MCF 10A (cell line): ENCODE measurements at regions not wholly inside any gene's neighbourhood (a gene's known extent, or its start where the extent isn't known, plus 50 kb on each side); places are given as distances from the start of the nearest gene placed in this dataset.

Experiments
- BruUV-seq: library from RNA; stranded (reverse); fragments of 400-500 nt; replicated peaks from 2 replicates; lab custom pipeline; 2021; lab: Mats Ljungman, UMichigan
- CTCF ChIA-PET: fragments of 300-600 bp; sonication (Branson Sonifier 250); formaldehyde crosslinking; extraction: SDS; loops from one replicate; lab custom pipeline; 2021; ENCODE audit warnings: antibody characterized with exemption, inconsistent platforms; lab: Yijun Ruan, JAX
- POLR2A ChIA-PET: fragments of 300-600, 350-650 bp; sonication (Branson Sonifier 250); formaldehyde crosslinking; extraction: SDS; loops from one replicate; lab custom pipeline; 2020; ENCODE audit warnings: antibody characterized with exemption, inconsistent platforms; lab: Yijun Ruan, JAX
- DNase-seq: peaks from one replicate; pipeline ENCODE4 v3.0.0-alpha.2; 2018; ENCODE audit not compliant: unreplicated experiment
- H3K27ac Mint-ChIP-seq: one replicate; pipeline ENCODE4 v1.8.0; 2022; ENCODE audit warnings: mild to moderate bottlenecking, low read depth, mixed read lengths; ENCODE audit not compliant: unreplicated experiment
- H3K27me3 Mint-ChIP-seq: one replicate; pipeline ENCODE4 v1.8.0; 2022; ENCODE audit warnings: mixed read lengths; ENCODE audit not compliant: insufficient read depth, unreplicated experiment
- H3K36me3 Mint-ChIP-seq: one replicate; pipeline ENCODE4 v1.8.0; 2022; ENCODE audit warnings: mild to moderate bottlenecking, moderate library complexity, mixed read lengths; ENCODE audit not compliant: insufficient read depth, unreplicated experiment
- H3K4me1 Mint-ChIP-seq: one replicate; pipeline ENCODE4 v1.8.0; 2022; ENCODE audit warnings: mixed read lengths; ENCODE audit not compliant: insufficient read depth, unreplicated experiment
- H3K4me3 Mint-ChIP-seq: one replicate; pipeline ENCODE4 v1.8.0; 2022; ENCODE audit warnings: mild to moderate bottlenecking, moderate library complexity, mixed read lengths; ENCODE audit not compliant: unreplicated experiment
- H3K9me3 Mint-ChIP-seq: one replicate; pipeline ENCODE4 v1.8.0; 2022; ENCODE audit warnings: mixed read lengths; ENCODE audit not compliant: unreplicated experiment
- CTCF ChIP-seq: fragments of 200-600 bp; IDR thresholded peaks from one replicate; pipeline ENCODE4 v1.8.0; 2022; ENCODE audit warnings: antibody characterized with exemption, mild to moderate bottlenecking; ENCODE audit not compliant: unreplicated experiment
- intact Hi-C: fragments of 100-400 bp; cut with micrococcal nuclease; formaldehyde crosslinking; loops from 2 replicates; pipeline ENCODE4 v1.14.1; 2022

DNA sequence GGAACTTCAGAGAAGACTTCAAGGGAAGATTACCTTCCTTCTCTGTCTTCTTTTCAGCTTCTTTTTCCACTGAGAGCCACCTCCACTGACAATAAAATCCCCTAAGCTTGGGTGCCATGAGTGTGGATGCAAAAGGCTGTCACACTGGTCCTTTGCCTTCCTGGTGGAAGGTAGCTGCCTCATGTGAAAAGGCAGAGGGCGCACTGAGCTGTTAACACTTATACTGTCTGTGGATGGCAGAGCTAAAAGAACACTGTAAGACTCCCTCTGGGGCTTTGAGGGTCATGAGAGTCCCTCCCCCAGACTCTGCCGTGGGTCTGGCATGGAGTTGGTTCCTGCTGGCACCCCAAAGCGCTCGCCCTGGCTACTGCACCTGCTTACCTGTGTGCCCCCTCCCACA is 536.7 kb upstream of the IMPG1 start:
- Mint-ChIP-seq H3K4me3 (no peak overlapping the region), H3K4me1 (peaks cover 5% of the 10 kb centered on the region), H3K27ac (no peak overlapping the region), H3K36me3 (no peaks in the 10 kb centered on the region), H3K9me3 (no peaks in the 10 kb centered on the region), H3K27me3 (no peaks in the 10 kb centered on the region)
- no peak for DNase-seq
- CTCF ChIA-PET = interaction anchor here (0.7 kb wide), 1 partner anchor 22 kb away, joined by 3 read pairs; no protein-coding TSS in a partner anchor
- no peak for TF ChIP-seq CTCF
- intact Hi-C loops = no loop called here
- BruUV-seq = no TSS peak
- POLR2A ChIA-PET = no interaction called here

- Mint-ChIP-seq H3K4me3 (no peak overlapping the region), H3K9me3 (peaks cover 7% of the 10 kb centered on the region), H3K36me3 (no peaks in the 10 kb centered on the region), H3K27me3 (no peaks in the 10 kb centered on the region), H3K4me1 (no peaks in the 10 kb centered on the region), H3K27ac (no peak overlapping the region)
- intact Hi-C loops = no loop called here
- no TSS peak for BruUV-seq
- no peak for TF ChIP-seq CTCF
- no peak for DNase-seq
- ChIA-PET CTCF (interaction anchor here (0.6 kb wide), 1 partner anchor 838 kb away, joined by 3 read pairs; no protein-coding TSS in a partner anchor), POLR2A (no interaction called here)
These were observed 521.6 kb upstream of the IMPG1 start for GRCh38 chr6:76594109-76594508.

GRCh38 chr6:76593668-76594067 is 521.2 kb upstream of the IMPG1 start:
- TF ChIP-seq CTCF = no peak

DNA sequence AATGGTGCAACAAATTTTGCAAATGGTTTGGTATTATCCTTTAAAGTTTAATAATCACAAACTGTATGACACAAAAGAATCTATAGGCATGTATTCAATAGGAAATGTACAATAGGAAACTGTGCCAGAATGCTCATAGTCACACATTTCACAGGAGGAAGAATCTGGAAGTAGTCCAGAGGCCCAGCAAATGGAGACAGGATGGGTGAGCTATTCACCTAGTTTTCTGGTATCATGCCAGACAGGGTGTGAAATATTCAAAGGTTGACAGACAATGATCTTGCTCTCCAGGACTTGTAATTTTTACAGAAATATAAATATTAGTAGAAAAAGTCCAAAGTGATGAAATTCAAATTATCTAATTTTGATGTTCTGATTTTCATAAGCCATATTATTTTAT is 520.1 kb upstream of the IMPG1 start:
- DNase-seq = peak; percentile 79
- POLR2A ChIA-PET = no interaction called here
- intact Hi-C loops = no loop called here
- Mint-ChIP-seq H3K27ac (no peak overlapping the region), H3K4me1 (no peaks in the 10 kb centered on the region), H3K27me3 (no peaks in the 10 kb centered on the region), H3K36me3 (no peaks in the 10 kb centered on the region), H3K9me3 (peaks cover 7% of the 10 kb centered on the region), H3K4me3 (no peak overlapping the region)
- CTCF ChIA-PET = interaction anchor here (0.6 kb wide), 1 partner anchor 90 kb away, joined by 3 read pairs; no protein-coding TSS in a partner anchor
- TF ChIP-seq CTCF = no peak
- BruUV-seq = no TSS peak

More at GRCh38 chr6:76593668-76594067, 521.2 kb upstream of the IMPG1 start:
- no peak for DNase-seq
- intact Hi-C loops = no loop called here
- H3K9me3 Mint-ChIP-seq = peaks cover 7% of the 10 kb centered on the region
- H3K27me3 Mint-ChIP-seq = no peaks in the 10 kb centered on the region
- H3K4me3 Mint-ChIP-seq = no peak overlapping the region
- no peak overlapping the region for H3K27ac Mint-ChIP-seq
- H3K4me1 Mint-ChIP-seq = no peaks in the 10 kb centered on the region
- no peaks in the 10 kb centered on the region for H3K36me3 Mint-ChIP-seq
- ChIA-PET CTCF (interaction anchor here (0.6 kb wide), 1 partner anchor 839 kb away, joined by 3 read pairs; no protein-coding TSS in a partner anchor), POLR2A (no interaction called here)
- no TSS peak for BruUV-seq
